ENCODE measurements at regions not wholly inside any gene's neighbourhood (a gene's known extent, or its start where the extent isn't known, plus 50 kb on each side); places are given as distances from the start of the nearest gene placed in this dataset.

DNA sequence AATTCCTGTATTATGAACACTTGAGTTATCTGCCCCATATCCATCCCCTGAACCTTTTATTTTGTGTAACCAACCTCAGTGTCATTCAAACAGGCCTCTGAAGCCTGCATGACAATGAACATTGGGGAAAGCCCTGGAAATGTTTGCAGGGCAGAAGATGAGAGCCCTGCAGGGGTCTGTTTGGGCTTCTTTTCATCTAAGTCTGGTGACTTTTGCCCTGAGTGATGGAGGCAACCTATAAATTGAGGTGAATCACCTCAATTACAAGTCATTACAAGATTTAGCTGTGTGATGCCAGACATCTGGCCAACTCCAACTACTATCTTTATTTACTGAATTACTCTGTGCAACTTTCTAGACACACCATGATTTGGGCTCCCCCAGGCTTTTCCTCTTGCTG lies 189.2 kb downstream of the MAF start:
- ATAC-seq, result no peak
- DNase-seq, result no peak
- Histone ChIP-seq H3K27me3 (ENCODE audit: low read depth) (no peaks in the 10 kb centered on the region), H3K4me3 (no peak overlapping the region), H3K9me3 (no peaks in the 10 kb centered on the region), H3K4me1 (no peaks in the 10 kb centered on the region), H3K27ac (no peak overlapping the region), H3K36me3 (no peaks in the 10 kb centered on the region)
- TF ChIP-seq, protein P1, sequence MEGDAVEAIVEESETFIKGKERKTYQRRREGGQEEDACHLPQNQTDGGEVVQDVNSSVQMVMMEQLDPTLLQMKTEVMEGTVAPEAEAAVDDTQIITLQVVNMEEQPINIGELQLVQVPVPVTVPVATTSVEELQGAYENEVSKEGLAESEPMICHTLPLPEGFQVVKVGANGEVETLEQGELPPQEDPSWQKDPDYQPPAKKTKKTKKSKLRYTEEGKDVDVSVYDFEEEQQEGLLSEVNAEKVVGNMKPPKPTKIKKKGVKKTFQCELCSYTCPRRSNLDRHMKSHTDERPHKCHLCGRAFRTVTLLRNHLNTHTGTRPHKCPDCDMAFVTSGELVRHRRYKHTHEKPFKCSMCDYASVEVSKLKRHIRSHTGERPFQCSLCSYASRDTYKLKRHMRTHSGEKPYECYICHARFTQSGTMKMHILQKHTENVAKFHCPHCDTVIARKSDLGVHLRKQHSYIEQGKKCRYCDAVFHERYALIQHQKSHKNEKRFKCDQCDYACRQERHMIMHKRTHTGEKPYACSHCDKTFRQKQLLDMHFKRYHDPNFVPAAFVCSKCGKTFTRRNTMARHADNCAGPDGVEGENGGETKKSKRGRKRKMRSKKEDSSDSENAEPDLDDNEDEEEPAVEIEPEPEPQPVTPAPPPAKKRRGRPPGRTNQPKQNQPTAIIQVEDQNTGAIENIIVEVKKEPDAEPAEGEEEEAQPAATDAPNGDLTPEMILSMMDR (IDR thresholded peaks at IDR 0.05), result no peak
- intact Hi-C loops (cut with DNase I), result no loop called here

DNA sequence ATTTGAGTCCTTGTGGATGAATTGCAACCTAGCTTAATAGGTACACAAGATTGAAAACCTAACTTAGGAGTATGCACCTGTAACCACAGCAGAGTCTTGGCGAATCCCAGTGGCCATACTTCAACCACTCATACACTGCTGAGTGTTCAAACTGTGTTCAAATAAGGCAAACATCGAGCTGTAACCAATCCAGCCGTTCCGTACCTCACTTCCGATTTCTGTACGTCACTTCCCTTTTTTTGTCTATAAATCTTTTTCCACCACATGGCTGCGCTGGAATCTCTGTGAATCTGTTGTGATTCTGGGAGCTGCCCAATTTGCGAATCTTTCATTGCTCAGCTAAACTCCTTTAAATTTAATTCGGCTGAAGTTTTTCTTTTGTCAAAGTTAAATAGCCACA lies 190.6 kb downstream of the MAF start:
- H3K4me1 ChIP-seq, result no peaks in the 10 kb centered on the region
- intact Hi-C loops (cut with DNase I), result no loop called here
- H3K9me3 ChIP-seq, result no peaks in the 10 kb centered on the region
- no peak overlapping the region for H3K4me3 ChIP-seq
- no peak overlapping the region for H3K27ac ChIP-seq
- H3K27me3 ChIP-seq (ENCODE audit: low read depth), result no peaks in the 10 kb centered on the region
- TF ChIP-seq, protein P1 (IDR thresholded peaks at IDR 0.05), result no peak
- ATAC-seq (no peak), DNase-seq (no peak)
- H3K36me3 ChIP-seq, result no peaks in the 10 kb centered on the region

DNA sequence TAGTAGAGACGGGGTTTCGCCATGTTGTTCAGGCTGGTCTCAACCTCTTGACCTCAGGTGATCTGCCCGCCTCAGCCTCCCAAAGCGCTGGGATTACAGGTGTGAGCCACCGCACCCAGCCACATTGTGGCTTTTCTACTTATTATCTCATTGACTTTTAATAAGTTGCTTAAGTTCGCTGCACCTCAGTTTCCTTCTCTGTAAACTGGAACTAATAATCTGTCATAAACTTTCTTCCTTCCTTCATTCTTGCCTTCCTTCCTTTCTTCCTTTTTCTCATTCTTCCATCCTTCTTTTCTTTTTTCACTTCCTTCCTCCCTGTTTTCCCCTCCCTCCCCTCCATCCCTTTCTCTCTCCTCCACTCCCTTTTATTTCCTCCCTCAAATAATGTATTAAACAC lies 192.2 kb downstream of the MAF start:
- no peaks in the 10 kb centered on the region for H3K36me3 ChIP-seq
- TF ChIP-seq, protein P1 (IDR thresholded peaks at IDR 0.05), result no peak

DNA sequence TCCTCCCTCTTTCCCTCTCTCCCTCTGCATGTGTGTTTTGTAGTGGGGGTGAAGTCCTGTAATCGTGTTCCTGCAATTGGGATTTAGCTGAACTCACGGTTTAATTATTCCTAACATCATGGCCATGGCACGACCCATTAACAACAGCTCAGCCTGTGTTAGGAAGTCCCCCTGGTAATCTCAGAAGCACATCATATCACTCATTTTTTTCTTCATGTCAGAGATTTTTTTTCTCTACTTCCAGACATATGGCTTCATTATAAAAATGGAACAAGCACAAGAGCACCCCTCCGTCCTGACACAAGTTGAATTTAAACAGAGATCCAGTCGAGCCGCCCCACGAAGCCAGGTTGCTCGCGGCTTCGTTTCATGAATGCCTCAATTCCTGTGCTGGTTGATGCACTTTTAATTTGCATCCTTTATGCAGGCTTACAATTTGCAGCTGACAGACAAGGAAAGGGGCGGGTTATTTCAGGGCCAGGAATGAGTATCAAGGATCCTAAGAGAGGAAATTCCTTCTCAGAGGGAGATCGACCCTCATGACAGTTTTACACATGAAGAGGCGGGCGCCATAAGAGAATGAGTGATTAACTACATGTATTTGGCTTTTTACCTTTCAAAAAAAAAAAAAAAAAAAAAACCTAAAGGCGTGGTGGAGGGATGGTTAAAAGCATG lies 192.9 kb downstream of the MAF start:
- H3K36me3 ChIP-seq, result no peaks in the 10 kb centered on the region
- DNase-seq (no peak), ATAC-seq (no peak)
- no peaks in the 10 kb centered on the region for H3K4me1 ChIP-seq
- H3K9me3 ChIP-seq, result no peaks in the 10 kb centered on the region
- TF ChIP-seq, protein P1 (IDR thresholded peaks at IDR 0.05), result no peak
- no peak overlapping the region for H3K4me3 ChIP-seq
- H3K27me3 ChIP-seq (ENCODE audit: low read depth), result no peaks in the 10 kb centered on the region
- H3K27ac ChIP-seq, result no peak overlapping the region
- intact Hi-C loops (cut with DNase I), result no loop called here

More for the DNA sequence above, 192.2 kb downstream of the MAF start:
- H3K4me3 ChIP-seq, result no peak overlapping the region
- H3K27me3 ChIP-seq (ENCODE audit: low read depth), result no peaks in the 10 kb centered on the region
- no peaks in the 10 kb centered on the region for H3K4me1 ChIP-seq
- intact Hi-C loops (cut with DNase I), result no loop called here
- ATAC-seq, result no peak
- DNase-seq, result no peak
- no peak overlapping the region for H3K27ac ChIP-seq
- H3K9me3 ChIP-seq, result no peaks in the 10 kb centered on the region

DNA sequence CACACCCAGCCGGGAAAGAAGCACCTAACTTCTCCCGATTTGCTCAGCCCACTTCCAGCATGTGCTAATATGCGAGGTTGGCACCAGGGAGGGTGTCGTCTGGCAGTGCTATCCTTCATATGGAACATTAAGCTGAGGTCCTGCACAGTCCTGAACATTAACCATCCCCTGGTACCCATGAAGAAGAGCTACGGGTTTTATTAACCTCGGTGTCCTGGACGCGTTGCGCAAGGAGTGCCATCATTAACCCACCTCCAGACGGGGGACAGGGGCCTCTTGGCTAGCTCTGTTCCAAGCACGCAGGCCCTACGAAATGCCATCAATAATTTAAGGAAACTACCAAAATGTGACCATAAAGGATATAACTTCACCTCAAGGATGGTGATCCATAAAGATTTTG lies 193.5 kb downstream of the MAF start:
- Histone ChIP-seq H3K27ac (no peak overlapping the region), H3K27me3 (ENCODE audit: low read depth) (no peaks in the 10 kb centered on the region), H3K36me3 (no peaks in the 10 kb centered on the region), H3K9me3 (no peaks in the 10 kb centered on the region), H3K4me3 (no peak overlapping the region), H3K4me1 (no peaks in the 10 kb centered on the region)
- DNase-seq (no peak), ATAC-seq (no peak)
- intact Hi-C loops (cut with DNase I), result no loop called here
- TF ChIP-seq, protein P1 (IDR thresholded peaks at IDR 0.05), result no peak
